Gastroesophageal sphincter (tissue), 4 donors: ENCODE measurements at regions not wholly inside any gene's neighbourhood (a gene's known extent, or its start where the extent isn't known, plus 50 kb on each side); places are given as distances from the start of the nearest gene placed in this dataset.

Experiments used
- ATAC-seq: fragments of 150-250 bp; one replicate; pipeline ENCODE4 v1.9.1; 2016; ENCODE audit warnings: mild to moderate bottlenecking, moderate library complexity
- H3K27ac ChIP-seq, 4 donors: fragments of 200-600 bp; sonication (generic) in 3 of 4; 1 replicate in 3 of 4; 2 replicates in 1 of 4; pipeline ENCODE4 v1.5.1; 2016 to 2019
- H3K27me3 ChIP-seq: fragments of 200-600 bp; sonication (generic); one replicate; pipeline ENCODE4 v1.5.1; 2019
- H3K36me3 ChIP-seq, 2 donors: fragments of 200-600 bp; sonication (generic); one replicate each; pipeline ENCODE4 v1.5.1; 2019; ENCODE audit warnings: control low read depth in 1 of 2
- H3K4me1 ChIP-seq, 3 donors: fragments of 200-600 bp; sonication (generic); 1 replicate in 2 of 3; 2 replicates in 1 of 3; pipeline ENCODE4 v1.5.1; 2016 to 2019; ENCODE audit warnings: control low read depth in 2 of 3
- H3K4me3 ChIP-seq, 2 donors: fragments of 200-600 bp; sonication (generic); one replicate each; pipeline ENCODE4 v1.5.1; 2019; ENCODE audit warnings: mild to moderate bottlenecking in 1 of 2, moderate library complexity in 1 of 2
- H3K9me3 ChIP-seq, 3 donors: fragments of 200-600 bp; sonication (generic); one replicate each; pipeline ENCODE4 v1.5.1; 2017 to 2019; ENCODE audit warnings: control low read depth in 2 of 3
- CTCF ChIP-seq, 4 experiments: fragments of 200-600 bp in 2 of 4; fragments of 450-650 bp in 2 of 4; sonication (generic) in 1 of 4; IDR thresholded peaks; one replicate each; pipeline ENCODE4 v1.5.1; 2017 to 2019; ENCODE audit warnings: antibody characterized with exemption in 4 of 4, mild to moderate bottlenecking in 2 of 4, moderate library complexity in 2 of 4
- EP300 ChIP-seq: sonication (generic); formaldehyde crosslinking; IDR thresholded peaks from one replicate; pipeline ENCODE4 v1.6.1; 2017; ENCODE audit warnings: antibody characterized with exemption, mild to moderate bottlenecking
- POLR2A ChIP-seq, 2 donors: fragments of 450-650 bp; IDR thresholded peaks; one replicate each; pipeline ENCODE4 v1.6.1; 2017; ENCODE audit warnings: antibody characterized with exemption in 2 of 2, mild to moderate bottlenecking in 2 of 2, moderate library complexity in 1 of 2
- POLR2AphosphoS5 ChIP-seq: sonication (generic); formaldehyde crosslinking; IDR thresholded peaks from one replicate; pipeline ENCODE4 v1.6.1; 2017; ENCODE audit warnings: antibody characterized with exemption
- WGBS, 2 donors: methylation state at CpG; one replicate each; pipeline ENCODE4 v1.1.5; 2018; ENCODE audit warnings: low coverage in 1 of 2; 5-methylcytosine and 5-hydroxymethylcytosine counted together

GRCh38 chr4:33226783-33227182 lies 2506.6 kb downstream of the PCDH7 start:
- no peaks in the 10 kb centered on the region for H3K36me3 ChIP-seq
- H3K4me3 ChIP-seq: no peak overlapping the region
- H3K9me3 ChIP-seq: no peaks in the 10 kb centered on the region
- TF ChIP-seq POLR2AphosphoS5 (no peak), POLR2A (IDR thresholded peaks at IDR 0.05) (no peak), CTCF (IDR thresholded peaks at IDR 0.05) (no peak), EP300 (no peak)
- H3K27me3 ChIP-seq: no peaks in the 10 kb centered on the region
- H3K27ac ChIP-seq: no peak overlapping the region
- 71 to 84% methylated on average over 1 of the region's 1 CpG for WGBS, 2 donors
- no peak for ATAC-seq
- H3K4me1 ChIP-seq: no peaks in the 10 kb centered on the region

GRCh38 chr4:33255094-33255493 lies 2534.9 kb downstream of the PCDH7 start:
- ATAC-seq: no peak
- 87 to 94% methylated on average over 10 of the region's 10 CpGs for WGBS, 2 donors
- Histone ChIP-seq H3K36me3 (no peaks in the 10 kb centered on the region), H3K27me3 (peaks cover 6% of the 10 kb centered on the region), H3K4me1 (no peaks in the 10 kb centered on the region), H3K9me3 (no peaks in the 10 kb centered on the region), H3K27ac (no peak overlapping the region), H3K4me3 (no peak overlapping the region)
- TF ChIP-seq CTCF (IDR thresholded peaks at IDR 0.05) (no peak), POLR2AphosphoS5 (no peak), POLR2A (IDR thresholded peaks at IDR 0.05) (no peak), EP300 (no peak)

- ATAC-seq: no peak
- H3K36me3 ChIP-seq: no peaks in the 10 kb centered on the region
- no peak overlapping the region for H3K27ac ChIP-seq
- H3K27me3 ChIP-seq: peaks cover 6% of the 10 kb centered on the region
- H3K4me3 ChIP-seq: no peak overlapping the region
- H3K9me3 ChIP-seq: no peaks in the 10 kb centered on the region
- TF ChIP-seq POLR2AphosphoS5: no peak
- H3K4me1 ChIP-seq: no peaks in the 10 kb centered on the region
- 75 to 84% methylated on average over 1 to 5 of the region's 6 CpGs for WGBS, 2 donors
Observed at GRCh38 chr4:33255507-33255906, 2535.3 kb downstream of the PCDH7 start.

GRCh38 chr4:33262824-33263223 lies 2542.7 kb downstream of the PCDH7 start:
- TF ChIP-seq EP300: no peak
- TF ChIP-seq POLR2A (IDR thresholded peaks at IDR 0.05): no peak
- TF ChIP-seq POLR2AphosphoS5: no peak
- TF ChIP-seq CTCF (IDR thresholded peaks at IDR 0.05): no peak
- no peak overlapping the region for H3K27ac ChIP-seq
- no peak for ATAC-seq

GRCh38 chr4:33268776-33269175 lies 2548.6 kb downstream of the PCDH7 start:
- ATAC-seq: no peak
- WGBS, 2 donors: 74 to 84% methylated on average over 2 to 5 of the region's 5 CpGs
- Histone ChIP-seq H3K4me1 (no peaks in the 10 kb centered on the region), H3K27ac (no peak overlapping the region), H3K9me3 (no peaks in the 10 kb centered on the region), H3K4me3 (no peak overlapping the region), H3K36me3 (no peaks in the 10 kb centered on the region), H3K27me3 (no peaks in the 10 kb centered on the region)
- TF ChIP-seq POLR2AphosphoS5: no peak
- no peak for TF ChIP-seq CTCF (IDR thresholded peaks at IDR 0.05)
- TF ChIP-seq POLR2A (IDR thresholded peaks at IDR 0.05): no peak
- TF ChIP-seq EP300: no peak

More at GRCh38 chr4:33262824-33263223, 2542.7 kb downstream of the PCDH7 start:
- no peak overlapping the region for H3K4me3 ChIP-seq
- H3K9me3 ChIP-seq: no peaks in the 10 kb centered on the region
- no peaks in the 10 kb centered on the region for H3K27me3 ChIP-seq
- 77 to 88% methylated on average over 1 to 2 of the region's 2 CpGs for WGBS, 2 donors
- H3K36me3 ChIP-seq: no peaks in the 10 kb centered on the region
- no peaks in the 10 kb centered on the region for H3K4me1 ChIP-seq
